Psoas muscle (tissue), 7 donors: ENCODE measurements at regions not wholly inside any gene's neighbourhood (a gene's known extent, or its start where the extent isn't known, plus 50 kb on each side); places are given as distances from the start of the nearest gene placed in this dataset.
"Not testable (repeated sequence)": the region's sequence is repeated elsewhere in the genome, so short reads cannot be mapped to it uniquely, and the experiment has no call there.

Experiments used
- ATAC-seq, 4 donors: fragments of 200-7000 bp; cut with Tn5 transposase; one replicate each; pipeline ENCODE4 v1.9.1; 2020; ENCODE audit warnings: moderate library complexity in 3 of 4, mild to moderate bottlenecking in 2 of 4
- DNase-seq, 2 donors: peaks; one replicate each; pipeline ENCODE4 v3.0.0-alpha.2; 2020
- H3K27ac ChIP-seq: fragments of 200-600 bp; one replicate; pipeline ENCODE4 v1.8.0; 2022
- H3K27me3 ChIP-seq, 3 donors: fragments of 200-600 bp in 1 of 3; one replicate each; pipeline versions ENCODE4 v1.6.1 to v1.8.0; 2013 to 2022; ENCODE audit warnings: low read length in 2 of 3, mild to moderate bottlenecking in 2 of 3, moderate library complexity in 1 of 3; ENCODE audit not compliant: insufficient read depth in 3 of 3
- H3K36me3 ChIP-seq, 2 donors: fragments of 200-600 bp in 1 of 2; one replicate each; pipeline versions ENCODE4 v1.6.1 to v1.8.0; 2013 to 2022; ENCODE audit warnings: low read depth in 1 of 2, mild to moderate bottlenecking in 1 of 2, moderate library complexity in 1 of 2; ENCODE audit not compliant: insufficient read depth in 1 of 2
- H3K4me1 ChIP-seq: fragments of 200-600 bp; one replicate; pipeline ENCODE4 v1.8.0; 2022
- H3K4me3 ChIP-seq: fragments of 200-600 bp; one replicate; pipeline ENCODE4 v1.8.0; 2022; ENCODE audit warnings: mild to moderate bottlenecking
- H3K9me3 ChIP-seq: fragments of 200-600 bp; one replicate; pipeline ENCODE4 v1.8.0; 2022
- CTCF ChIP-seq: fragments of 200-600 bp; IDR thresholded peaks from one replicate; pipeline ENCODE4 v1.8.0; 2022; ENCODE audit warnings: antibody characterized with exemption
- WGBS, 3 donors: extraction: QIAGEN DNeasy Blood & Tissue Kit; methylation state at CpG; one replicate each; pipeline versions ENCODE4 v1.1.6 to v1.1.7; 2013; 5-methylcytosine and 5-hydroxymethylcytosine counted together
- intact Hi-C, 2 donors: fragments of 100-400 bp; cut with DNase I; formaldehyde crosslinking; loops; one replicate each; pipeline versions ENCODE4 v1.11.0 to v1.14.2; 2022
- donor health status: healthy with polysubstance abuse.
- donor health status: DM: no; HTN: no; CAD: no; lungs with moderate emphysema.
- donor health status: Bipolar disorder and iron deficiency.
- donor health status: healthy.
- donor health status: DM: yes; HTN: yes; CAD: no.
- donor health status: DM: no; HTN: no; CAD: no.
- donor health status: DM: yes; HTN: yes; CAD: no.

- intact Hi-C loops: no loop called here
- ATAC-seq (no peak), DNase-seq (no peak)
- no peak for TF ChIP-seq CTCF
- 59 to 72% (median 60%) methylated on average over 1 of the region's 1 CpG for WGBS, 3 donors
- Histone ChIP-seq H3K27me3 (no peaks in the 10 kb centered on the region), H3K36me3 (no peaks in the 10 kb centered on the region), H3K9me3 (no peaks in the 10 kb centered on the region), H3K4me3 (no peak overlapping the region), H3K27ac (no peak overlapping the region), H3K4me1 (no peaks in the 10 kb centered on the region)
These were observed 2009.6 kb downstream of the OLFM4 start for GRCh38 chr13:55038230-55038629.

DNA sequence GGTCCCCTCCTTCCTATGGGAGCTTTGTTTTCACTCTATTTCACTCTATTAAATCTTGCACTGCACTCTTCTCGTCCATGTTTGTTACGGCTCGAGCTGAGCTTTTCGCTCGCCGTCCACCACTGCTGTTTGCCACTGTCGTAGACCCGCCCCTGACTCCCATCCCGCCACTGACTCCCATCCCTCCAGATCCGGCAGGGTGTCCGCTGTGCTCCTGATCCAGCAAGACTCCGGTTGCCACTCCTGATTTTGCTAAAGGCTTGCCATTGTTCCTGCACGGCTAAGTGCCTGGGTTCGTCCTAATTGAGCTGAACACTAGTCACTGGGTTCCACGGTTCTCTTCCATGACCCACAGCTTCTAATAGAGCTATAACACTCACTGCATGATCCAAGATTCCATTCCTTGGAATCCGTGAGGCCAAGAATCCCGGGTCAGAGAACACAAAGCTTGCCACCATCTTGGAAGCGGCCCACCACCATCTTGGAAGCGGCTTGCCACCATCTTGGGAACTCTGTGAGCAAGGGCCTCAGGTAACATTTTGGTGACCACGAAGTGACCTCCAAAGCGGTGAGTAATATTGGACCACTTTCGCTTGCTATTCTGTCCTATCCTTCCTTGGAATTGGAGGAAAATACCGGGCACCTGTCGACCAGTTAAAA is 2025.4 kb downstream of the OLFM4 start:
- H3K9me3 ChIP-seq, DNase-seq, ATAC-seq, H3K27ac ChIP-seq, intact Hi-C loops, H3K36me3 ChIP-seq, H3K4me1 ChIP-seq, H3K4me3 ChIP-seq, H3K27me3 ChIP-seq: not testable (repeated sequence)
- WGBS, 3 donors: 91 to 95% (median 92%) methylated on average over 23 to 24 of the region's 24 CpGs

- H3K27me3 ChIP-seq, H3K9me3 ChIP-seq, H3K4me1 ChIP-seq, H3K27ac ChIP-seq, DNase-seq, ATAC-seq, intact Hi-C loops, H3K36me3 ChIP-seq, H3K4me3 ChIP-seq: not testable (repeated sequence)
- 77 to 89% (median 80%) methylated on average over 3 of the region's 3 CpGs for WGBS, 3 donors
These were observed 2027.1 kb downstream of the OLFM4 start for GRCh38 chr13:55055666-55056065.

- Histone ChIP-seq H3K36me3 (no peaks in the 10 kb centered on the region), H3K4me1 (no peaks in the 10 kb centered on the region), H3K9me3 (no peaks in the 10 kb centered on the region), H3K4me3 (no peak overlapping the region), H3K27me3 (no peaks in the 10 kb centered on the region), H3K27ac (no peak overlapping the region)
- DNase-seq (no peak), ATAC-seq (no peak)
- TF ChIP-seq CTCF: no peak
- intact Hi-C loops: no loop called here
- 82 to 83% (median 82%) methylated on average over 7 of the region's 7 CpGs for WGBS, 3 donors
These were observed 2034.0 kb downstream of the OLFM4 start for GRCh38 chr13:55062662-55063061.

- Histone ChIP-seq H3K4me3 (no peak overlapping the region), H3K27me3 (no peaks in the 10 kb centered on the region), H3K36me3 (no peaks in the 10 kb centered on the region), H3K9me3 (no peaks in the 10 kb centered on the region), H3K4me1 (no peaks in the 10 kb centered on the region), H3K27ac (no peak overlapping the region)
- DNase-seq (no peak), ATAC-seq (no peak)
- WGBS, 3 donors: 79 to 93% (median 89%) methylated on average over 1 of the region's 1 CpG
- intact Hi-C loops: no loop called here
- TF ChIP-seq CTCF: no peak
These were observed 2039.3 kb downstream of the OLFM4 start for GRCh38 chr13:55067946-55068345.

DNA sequence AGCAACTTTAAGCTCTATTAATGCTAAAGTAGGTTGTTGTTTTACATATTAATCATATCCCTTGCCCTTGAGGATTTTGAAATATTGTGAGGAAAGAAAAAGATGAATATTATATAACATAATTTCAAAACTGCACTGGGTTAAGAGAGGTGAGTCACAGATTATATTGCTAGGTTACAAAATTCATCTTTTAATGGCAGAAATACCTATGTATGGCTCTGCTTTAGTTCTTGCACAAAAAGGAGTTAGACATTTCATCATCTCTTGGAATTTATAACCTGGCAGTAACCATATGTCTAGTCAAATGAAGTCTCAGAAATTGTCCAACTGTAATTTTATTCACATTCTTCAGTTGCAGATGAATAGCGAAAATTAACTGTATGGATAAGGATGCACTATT is 2041.1 kb downstream of the OLFM4 start:
- Histone ChIP-seq H3K4me1 (no peaks in the 10 kb centered on the region), H3K4me3 (no peak overlapping the region), H3K27me3 (no peaks in the 10 kb centered on the region), H3K36me3 (no peaks in the 10 kb centered on the region), H3K9me3 (no peaks in the 10 kb centered on the region), H3K27ac (no peak overlapping the region)
- intact Hi-C loops: no loop called here
- DNase-seq (no peak), ATAC-seq (no peak)
- no peak for TF ChIP-seq CTCF
- WGBS, 3 donors: 90 to 94% (median 93%) methylated on average over 1 of the region's 1 CpG
